Adrenal gland (tissue), 9 donors: ENCODE measurements at regions not wholly inside any gene's neighbourhood (a gene's known extent, or its start where the extent isn't known, plus 50 kb on each side); places are given as distances from the start of the nearest gene placed in this dataset.

Experiments
- DNase-seq, 7 donors: peaks; one replicate each; pipeline ENCODE4 v3.0.0-alpha.2; 2019 to 2020
- H3K27ac ChIP-seq, 5 donors: fragments of 200-600 bp; sonication (generic) in 4 of 5; 1 replicate in 3 of 5; 2 replicates in 2 of 5; pipeline versions ENCODE4 v1.5.1 to v1.8.0; 2016 to 2020; ENCODE audit warnings: mild to moderate bottlenecking in 1 of 5
- H3K27me3 ChIP-seq: fragments of 200-600 bp; 2 replicates; pipeline ENCODE4 v1.8.0; 2021
- H3K36me3 ChIP-seq, 2 donors: fragments of 200-600 bp; replicated peaks in 1 of 2; 1 replicate in 1 of 2; 2 replicates in 1 of 2; pipeline versions ENCODE4 v1.5.1 to v1.8.0; 2018 to 2022
- H3K4me1 ChIP-seq, 2 donors: fragments of 200-600 bp; replicated peaks in 1 of 2; 1 replicate in 1 of 2; 2 replicates in 1 of 2; pipeline versions ENCODE4 v1.5.1 to v1.8.0; 2018 to 2021
- H3K4me3 ChIP-seq, 4 donors: fragments of 200-600 bp; sonication (generic) in 3 of 4; one replicate each; pipeline ENCODE4 v1.5.1; 2016 to 2018
- H3K9me3 ChIP-seq, 3 donors: fragments of 200-600 bp; sonication (generic) in 1 of 3; replicated peaks in 1 of 3; 1 replicate in 2 of 3; 2 replicates in 1 of 3; pipeline versions ENCODE4 v1.5.1 to v1.8.0; 2016 to 2021
- CTCF ChIP-seq, 6 experiments: fragments of 450-650 bp in 4 of 6; fragments of 200-600 bp in 2 of 6; sonication (generic) in 1 of 6; IDR thresholded peaks; 1 replicate in 5 of 6; 2 replicates in 1 of 6; pipeline versions ENCODE4 v1.5.1 to v1.8.0; 2016 to 2021; ENCODE audit warnings: antibody characterized with exemption in 6 of 6, mild to moderate bottlenecking in 2 of 6, moderate library complexity in 1 of 6
- POLR2A ChIP-seq, 2 donors: fragments of 450-650 bp; IDR thresholded peaks; one replicate each; pipeline ENCODE4 v1.6.1; 2017; ENCODE audit warnings: antibody characterized with exemption in 2 of 2, mild to moderate bottlenecking in 2 of 2, moderate library complexity in 1 of 2
- WGBS, 4 donors: extraction: QIAGEN DNeasy Blood & Tissue Kit in 2 of 4; methylation state at CpG; one replicate each; pipeline versions ENCODE4 v1.1.5 to v1.1.7; 2013 to 2017; 5-methylcytosine and 5-hydroxymethylcytosine counted together
- intact Hi-C, 2 donors: fragments of 100-400 bp; cut with DNase I; formaldehyde crosslinking; loops; one replicate each; pipeline versions ENCODE4 v1.14.1 to v1.15.0; 2022 to 2023
- donor health status: healthy with polysubstance abuse.
- donor health status: Bipolar disorder and iron deficiency.
- donor health status: DM: yes; HTN: yes; CAD: no.
- donor health status: DM: no; HTN: no; CAD: no.
- donor health status: DM: no; HTN: no; CAD: no.

- Histone ChIP-seq H3K36me3 (no peaks in the 10 kb centered on the region), H3K4me1 (no peaks in the 10 kb centered on the region), H3K4me3 (no peak overlapping the region), H3K27ac (no peak overlapping the region), H3K9me3 (no peaks in the 10 kb centered on the region), H3K27me3 (peaks cover 11% of the 10 kb centered on the region)
- WGBS, 4 donors, result 67 to 79% (median 72%) methylated on average over 7 of the region's 7 CpGs
- intact Hi-C loops, result no loop called here
- DNase-seq, result no peak
- TF ChIP-seq POLR2A (IDR thresholded peaks at IDR 0.05), result no peak
- no peak for TF ChIP-seq CTCF (IDR thresholded peaks at IDR 0.05)
Measured at GRCh38 chr10:128542659-128543058, 416.4 kb upstream of the MKI67 start.

DNA sequence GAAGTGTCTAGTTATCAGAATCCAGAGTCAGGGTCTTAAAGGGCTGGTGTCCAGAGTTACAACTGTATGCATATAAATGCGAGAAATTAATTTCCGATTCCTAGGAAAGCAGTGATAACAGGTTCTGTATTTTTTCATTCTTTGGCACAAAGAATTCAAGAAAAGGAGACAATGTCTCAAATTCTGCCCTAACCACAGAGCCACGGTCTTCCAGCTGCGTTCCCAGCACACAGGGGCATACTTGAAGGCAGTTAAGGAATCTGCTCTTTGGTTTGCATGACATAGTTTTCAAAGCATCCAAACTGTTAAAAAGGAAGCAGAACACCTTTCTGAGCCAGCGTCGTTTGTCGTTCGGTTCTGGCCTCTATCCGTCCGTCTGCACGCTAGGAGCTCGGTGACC is 416.9 kb upstream of the MKI67 start:
- H3K4me3 ChIP-seq, result no peak overlapping the region
- no peaks in the 10 kb centered on the region for H3K36me3 ChIP-seq
- WGBS, 4 donors, result 81 to 87% (median 85%) methylated on average over 12 of the region's 12 CpGs
- no peak overlapping the region for H3K27ac ChIP-seq
- intact Hi-C loops, result no loop called here
- H3K9me3 ChIP-seq, result no peaks in the 10 kb centered on the region
- TF ChIP-seq CTCF (IDR thresholded peaks at IDR 0.05) (no peak), POLR2A (IDR thresholded peaks at IDR 0.05) (no peak)
- H3K27me3 ChIP-seq, result peaks cover 6% of the 10 kb centered on the region
- no peaks in the 10 kb centered on the region for H3K4me1 ChIP-seq
- DNase-seq, result no peak

- no peaks in the 10 kb centered on the region for H3K9me3 ChIP-seq
- no peaks in the 10 kb centered on the region for H3K36me3 ChIP-seq
- no peaks in the 10 kb centered on the region for H3K4me1 ChIP-seq
- H3K27ac ChIP-seq, result no peak overlapping the region
- peaks cover 4% of the 10 kb centered on the region for H3K27me3 ChIP-seq
- DNase-seq, result no peak
- intact Hi-C loops, result no loop called here
- no peak overlapping the region for H3K4me3 ChIP-seq
- TF ChIP-seq POLR2A (IDR thresholded peaks at IDR 0.05) (no peak), CTCF (IDR thresholded peaks at IDR 0.05) (no peak)
- 76 to 90% (median 85%) methylated on average over 10 of the region's 10 CpGs for WGBS, 4 donors
Measured at GRCh38 chr10:128545216-128545615, 419.0 kb upstream of the MKI67 start.

GRCh38 chr10:128546651-128547165 is 420.5 kb upstream of the MKI67 start:
- intact Hi-C loops, result no loop called here
- 81 to 92% (median 86%) methylated on average over 10 to 15 of the region's 15 CpGs for WGBS, 4 donors
- no peak for TF ChIP-seq CTCF (IDR thresholded peaks at IDR 0.05)
- no peak for TF ChIP-seq POLR2A (IDR thresholded peaks at IDR 0.05)
- Histone ChIP-seq H3K9me3 (no peaks in the 10 kb centered on the region), H3K4me1 (no peaks in the 10 kb centered on the region), H3K27ac (no peak overlapping the region), H3K36me3 (no peaks in the 10 kb centered on the region), H3K27me3 (no peaks in the 10 kb centered on the region), H3K4me3 (no peak overlapping the region)
- no peak for DNase-seq
